GM11168 (cell line): ENCODE measurements at regions not wholly inside any gene's neighbourhood (a gene's known extent, or its start where the extent isn't known, plus 50 kb on each side); places are given as distances from the start of the nearest gene placed in this dataset.

Source experiments
- in situ Hi-C: fragments of 300-500 bp; cut with MboI; formaldehyde crosslinking; loops from one replicate; pipeline ENCODE4 v1.12.0; 2022; ENCODE audit warnings: low sequenced_read_pairs; ENCODE audit not compliant: unreplicated experiment

DNA sequence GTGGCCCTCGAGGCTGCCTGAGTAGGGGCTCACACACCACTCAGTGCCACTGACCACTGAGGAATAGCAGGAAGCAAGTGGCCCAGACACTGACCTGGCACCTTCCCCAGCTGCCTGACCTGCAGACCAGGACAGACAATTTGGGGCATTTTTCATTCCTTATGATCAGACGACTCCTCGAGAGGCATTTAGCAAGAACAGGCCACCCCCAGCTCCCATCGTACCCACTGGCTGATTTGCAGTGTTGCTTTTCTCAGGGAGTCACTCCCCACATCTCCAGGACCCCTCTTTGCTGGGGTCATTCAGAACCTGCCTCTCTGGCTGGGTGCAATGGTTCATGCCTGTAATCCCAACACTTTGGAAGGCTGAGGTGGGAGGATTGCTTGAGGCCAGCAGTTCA lies 185.7 kb downstream of the HAUS1 start:
- in situ Hi-C loops: loop anchor here (25.0 kb wide), 2 partner anchors 197 to 372 kb away; partner anchors contain the start of gene LOXHD1

DNA sequence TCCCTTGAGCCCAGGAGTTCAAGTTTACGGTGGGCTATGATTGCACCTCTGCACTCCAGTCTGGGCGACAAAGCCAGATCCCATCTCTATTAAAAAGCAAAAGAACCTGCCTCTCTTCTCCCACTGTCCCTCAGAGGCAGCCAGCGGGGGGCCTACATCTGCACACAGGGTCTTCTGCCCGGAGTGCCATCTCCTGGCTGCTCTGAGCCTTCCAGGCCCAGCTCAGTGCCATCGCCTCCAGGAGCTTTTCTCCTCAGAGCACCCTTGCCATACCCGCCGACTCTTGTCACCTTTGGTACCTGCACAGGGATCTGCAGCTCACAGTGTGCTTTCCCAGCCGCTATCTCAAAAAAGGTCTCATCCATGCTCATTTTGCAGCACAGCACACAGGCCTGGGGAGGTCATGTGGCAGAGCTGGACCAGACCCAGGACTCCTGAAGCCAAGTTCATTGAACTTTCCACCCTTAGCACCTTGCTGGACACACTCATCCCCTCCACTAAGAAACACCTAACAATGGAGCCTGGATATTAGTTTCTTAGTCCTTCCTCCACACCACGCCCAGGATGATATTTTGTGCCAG lies 186.3 kb downstream of the HAUS1 start:
- in situ Hi-C loops: loop anchor here (25.0 kb wide), 2 partner anchors 197 to 372 kb away; partner anchors contain the start of gene LOXHD1

DNA sequence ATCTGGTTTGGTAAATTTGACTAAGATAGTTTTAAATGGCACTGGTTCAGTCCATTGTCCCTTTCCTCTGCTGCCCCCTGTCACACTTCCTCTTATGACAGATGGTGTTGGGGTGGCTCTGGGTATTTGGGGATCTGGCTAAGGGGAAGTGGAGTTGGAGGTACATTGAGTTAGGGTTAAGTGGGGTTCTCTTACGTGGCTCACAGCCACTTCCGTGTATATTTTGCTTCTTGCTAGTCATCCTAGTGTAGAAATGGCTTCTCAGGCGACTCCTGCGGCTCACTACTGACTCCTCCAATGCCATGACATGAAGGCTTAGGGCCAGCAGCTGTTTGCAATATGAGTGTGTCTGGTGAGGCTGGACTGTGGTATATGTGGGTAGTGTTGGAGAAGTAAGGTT lies 187.0 kb downstream of the HAUS1 start:
- in situ Hi-C loops: loop anchor here (25.0 kb wide), 2 partner anchors 196 to 371 kb away; partner anchors contain the start of gene LOXHD1

DNA sequence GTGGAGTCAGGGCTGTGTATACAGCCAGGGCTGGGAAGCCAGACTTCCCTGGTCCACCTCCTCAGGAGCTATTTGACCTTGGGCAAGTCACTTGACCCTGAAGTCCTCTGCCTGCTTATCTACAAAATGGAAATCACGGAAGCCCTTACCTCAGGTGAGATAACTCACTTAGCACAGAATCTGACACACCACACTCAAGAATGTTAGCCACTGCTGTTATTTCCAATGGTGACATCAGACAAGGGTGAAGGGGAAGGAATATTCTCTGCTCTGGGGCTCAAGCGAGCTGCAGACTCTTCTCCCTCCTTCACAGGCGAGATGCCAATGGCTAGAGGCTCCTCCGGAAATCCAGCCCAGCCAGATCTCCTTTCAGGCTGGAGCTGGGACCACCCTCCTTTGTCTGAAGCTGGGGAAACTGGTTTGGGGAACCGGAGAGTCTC lies 189.6 kb downstream of the HAUS1 start:
- in situ Hi-C loops: loop anchor here (25.0 kb wide), 2 partner anchors 194 to 369 kb away; partner anchors contain the start of gene LOXHD1

DNA sequence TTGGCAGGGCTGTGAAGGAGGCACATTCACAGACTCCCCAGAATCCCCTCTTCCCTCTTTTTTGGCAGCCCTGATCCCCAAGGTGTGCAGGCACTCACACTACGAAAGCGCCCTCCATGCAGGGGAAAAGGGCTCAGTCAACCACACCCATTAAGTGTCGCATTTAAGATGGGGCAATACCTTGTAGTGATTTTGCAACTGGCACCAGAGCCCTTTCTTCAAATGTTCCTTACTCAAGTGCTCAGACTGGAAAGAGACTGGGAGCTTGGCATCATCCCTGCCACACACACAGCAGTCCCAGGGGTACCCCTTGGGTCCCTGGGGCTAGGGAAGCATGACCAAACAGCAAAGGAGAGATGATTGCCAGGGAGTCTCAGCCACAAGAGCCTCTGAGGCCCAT lies 190.1 kb downstream of the HAUS1 start:
- in situ Hi-C loops: loop anchor here (25.0 kb wide), 2 partner anchors 193 to 368 kb away; partner anchors contain the start of gene LOXHD1

DNA sequence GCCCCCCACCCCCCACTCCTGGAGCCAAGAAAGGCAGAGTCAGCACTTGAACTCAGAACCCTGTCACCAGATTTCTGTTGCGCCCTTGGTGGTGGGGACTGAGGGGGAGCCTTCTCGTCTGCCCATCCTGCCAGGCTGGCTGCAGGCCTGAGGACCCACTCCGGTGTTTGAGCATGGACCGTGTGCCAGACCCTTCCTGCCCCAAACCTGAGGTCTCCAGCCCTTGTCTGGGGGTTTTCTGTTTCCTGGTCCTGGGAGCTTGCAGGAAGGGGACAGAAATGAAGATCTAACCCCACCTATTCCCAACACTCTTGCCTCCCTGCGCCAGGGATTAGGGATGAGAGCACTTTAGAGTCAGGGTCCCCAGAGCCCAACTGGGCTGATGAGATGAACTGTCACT lies 190.6 kb downstream of the HAUS1 start:
- in situ Hi-C loops: loop anchor here (25.0 kb wide), 2 partner anchors 193 to 368 kb away; partner anchors contain the start of gene LOXHD1

DNA sequence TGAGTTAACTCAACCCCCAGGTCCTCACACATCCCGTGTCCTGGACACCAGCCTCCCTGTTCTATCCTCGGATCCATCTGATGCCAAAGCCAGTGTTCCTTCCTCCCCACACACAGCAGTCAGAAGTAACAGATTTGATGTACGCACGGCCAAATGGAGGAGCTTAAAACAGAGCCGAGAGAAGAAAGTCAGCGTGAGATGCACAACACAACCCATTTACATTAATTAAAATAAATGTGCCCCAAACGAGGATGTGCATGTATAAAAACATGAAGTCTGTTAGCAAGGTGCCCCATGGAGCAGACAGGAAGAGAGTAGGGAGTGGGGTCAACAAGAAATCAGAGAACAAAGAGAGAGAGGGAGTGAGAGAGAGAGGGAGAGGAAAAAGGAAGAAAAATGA lies 191.2 kb downstream of the HAUS1 start:
- in situ Hi-C loops: loop anchor here (25.0 kb wide), 2 partner anchors 192 to 367 kb away; partner anchors contain the start of gene LOXHD1

DNA sequence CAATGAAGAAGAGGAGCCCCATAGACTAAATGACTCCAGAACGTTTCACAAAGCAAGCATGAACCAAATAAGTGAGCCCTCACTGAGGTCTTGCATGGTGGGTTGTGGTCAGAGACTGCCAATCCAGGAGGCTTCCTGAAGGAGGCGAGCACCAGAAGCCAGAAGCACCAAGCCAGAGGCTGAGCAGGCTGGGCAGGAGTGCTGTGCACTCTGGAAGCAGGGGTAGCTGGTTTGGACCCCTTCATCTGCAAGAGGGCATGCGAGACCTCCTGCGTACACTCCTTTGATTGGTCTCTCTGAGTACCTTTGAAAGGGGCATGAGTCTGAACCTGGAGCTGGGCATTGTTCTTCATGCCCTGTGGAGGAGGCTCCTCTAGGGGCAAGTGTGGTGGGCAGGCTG lies 192.5 kb downstream of the HAUS1 start:
- in situ Hi-C loops: loop anchor here (25.0 kb wide), 2 partner anchors 191 to 366 kb away; partner anchors contain the start of gene LOXHD1

DNA sequence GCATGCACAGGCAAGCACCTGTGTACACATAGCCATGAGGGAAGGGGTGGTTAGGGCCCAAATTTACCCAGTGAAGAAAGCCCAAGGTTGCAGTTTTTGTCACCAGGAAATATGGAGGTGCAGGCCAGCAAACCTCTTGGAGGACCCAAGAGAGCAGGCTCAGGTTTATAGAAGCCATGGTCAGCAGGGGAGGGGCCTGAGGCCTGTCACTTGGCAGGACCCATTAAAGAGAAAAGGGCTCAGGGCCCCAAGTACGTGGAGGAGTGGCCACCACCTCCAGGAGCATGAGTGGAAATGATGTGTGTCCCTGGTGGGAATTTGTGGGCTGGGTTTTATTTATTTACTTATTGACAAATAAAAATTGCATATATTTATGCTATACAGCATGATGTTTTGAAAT lies 192.9 kb downstream of the HAUS1 start:
- in situ Hi-C loops: loop anchor here (25.0 kb wide), 2 partner anchors 190 to 365 kb away; partner anchors contain the start of gene LOXHD1

DNA sequence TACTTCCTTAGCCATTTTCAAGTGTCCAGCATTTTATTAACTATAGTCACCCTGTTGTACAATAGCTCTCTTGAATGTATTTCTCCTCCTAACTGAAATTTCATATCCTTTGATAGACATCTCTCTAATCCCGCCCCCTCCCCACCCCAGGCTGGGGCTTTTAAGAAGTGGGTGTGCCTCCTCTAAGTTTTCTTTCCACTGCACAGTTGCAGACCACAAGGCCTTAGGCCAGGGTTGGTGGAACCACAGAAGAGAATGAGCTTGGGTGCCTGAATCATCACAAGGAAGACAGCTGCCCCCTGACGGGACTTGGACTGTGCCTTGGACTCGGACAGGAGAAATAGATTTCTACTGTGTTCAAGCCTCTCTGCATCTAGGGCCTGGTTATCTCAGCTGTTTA lies 193.4 kb downstream of the HAUS1 start:
- in situ Hi-C loops: loop anchor here (25.0 kb wide), 2 partner anchors 190 to 365 kb away; partner anchors contain the start of gene LOXHD1

DNA sequence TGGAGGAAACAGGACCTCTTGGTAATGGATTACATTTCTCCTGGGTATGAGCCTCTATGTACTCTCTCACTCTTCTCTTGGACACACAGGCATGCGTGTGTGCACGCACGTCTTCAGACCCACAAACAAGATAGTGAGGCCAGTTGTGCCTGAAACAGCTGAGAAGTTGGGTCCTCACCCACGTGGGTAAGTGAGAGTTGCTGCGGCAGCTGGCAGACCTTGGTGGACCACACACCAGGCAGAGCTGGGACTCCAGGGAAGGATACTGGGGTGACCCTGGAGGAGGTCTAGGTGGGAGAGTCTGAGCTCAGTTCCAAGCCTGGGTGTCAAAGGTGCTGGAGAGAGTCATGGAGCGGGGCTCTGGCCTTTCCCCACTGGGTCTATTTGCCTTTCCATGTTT lies 194.3 kb downstream of the HAUS1 start:
- in situ Hi-C loops: loop anchor here (25.0 kb wide), 2 partner anchors 189 to 364 kb away; partner anchors contain the start of gene LOXHD1

DNA sequence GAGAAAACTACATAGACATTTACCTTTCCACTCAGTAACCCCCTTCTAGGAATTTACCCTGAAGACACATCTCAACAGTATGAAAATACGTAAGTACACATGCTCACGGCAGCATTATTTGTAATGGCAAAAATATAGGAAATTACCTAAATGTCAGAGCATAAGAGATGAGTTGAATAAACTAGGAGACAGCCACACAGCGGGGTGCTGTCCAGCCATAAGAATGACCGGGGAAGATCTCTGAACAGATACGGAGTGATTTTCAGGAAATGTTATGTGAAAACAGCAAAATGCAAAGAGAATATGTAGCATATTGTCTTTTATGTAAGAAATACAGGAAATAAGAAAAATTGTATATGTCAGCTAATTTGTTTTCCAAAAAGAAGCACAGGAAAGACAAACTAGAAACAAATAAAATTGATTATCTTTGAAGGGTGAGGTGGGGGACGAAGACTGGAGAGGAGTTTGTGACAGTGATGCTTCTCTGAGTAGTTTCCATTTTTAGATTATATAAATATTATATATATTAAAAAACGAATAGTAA lies 195.4 kb downstream of the HAUS1 start:
- in situ Hi-C loops: loop anchor here (25.0 kb wide), 2 partner anchors 188 to 363 kb away; partner anchors contain the start of gene LOXHD1

DNA sequence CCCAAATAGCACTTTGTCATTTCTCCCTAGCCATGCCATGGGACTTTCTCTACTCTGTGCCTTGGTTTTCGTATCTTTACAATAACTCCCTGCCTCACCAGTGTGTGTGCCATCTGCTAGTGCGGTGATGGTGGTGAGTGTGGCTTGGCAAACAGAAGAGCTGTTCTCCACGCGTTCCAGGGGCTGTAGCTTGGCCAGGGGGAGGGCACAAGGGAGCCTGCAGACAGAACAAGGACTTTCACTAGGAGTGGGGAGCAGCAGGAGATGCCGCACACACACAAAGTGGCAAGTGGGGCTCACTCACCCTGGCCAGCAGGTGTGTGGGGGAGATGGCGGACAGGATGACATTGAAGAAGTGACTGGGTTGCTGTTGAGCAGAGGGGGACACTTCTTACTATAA lies 196.9 kb downstream of the HAUS1 start:
- in situ Hi-C loops: no loop called here

DNA sequence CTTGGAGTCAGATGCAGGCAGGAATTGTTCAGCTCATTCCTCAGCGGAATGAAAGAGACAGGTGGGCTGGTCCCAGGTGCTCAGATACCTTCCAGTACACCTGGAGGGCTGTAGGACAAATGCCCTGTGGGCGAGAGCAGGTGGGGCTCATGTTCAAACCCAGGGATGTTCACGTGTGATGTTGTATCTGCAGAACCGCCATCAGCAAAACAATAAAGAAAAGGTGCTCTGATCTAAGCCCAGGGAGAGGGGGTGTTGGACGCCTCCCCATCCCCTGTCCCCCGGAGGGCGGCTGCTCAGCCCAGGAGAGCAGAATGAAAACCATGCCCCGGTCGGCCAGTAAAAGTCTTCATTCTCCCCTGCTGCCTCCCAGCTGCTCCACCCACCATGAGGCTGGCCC lies 197.4 kb downstream of the HAUS1 start:
- in situ Hi-C loops: no loop called here

DNA sequence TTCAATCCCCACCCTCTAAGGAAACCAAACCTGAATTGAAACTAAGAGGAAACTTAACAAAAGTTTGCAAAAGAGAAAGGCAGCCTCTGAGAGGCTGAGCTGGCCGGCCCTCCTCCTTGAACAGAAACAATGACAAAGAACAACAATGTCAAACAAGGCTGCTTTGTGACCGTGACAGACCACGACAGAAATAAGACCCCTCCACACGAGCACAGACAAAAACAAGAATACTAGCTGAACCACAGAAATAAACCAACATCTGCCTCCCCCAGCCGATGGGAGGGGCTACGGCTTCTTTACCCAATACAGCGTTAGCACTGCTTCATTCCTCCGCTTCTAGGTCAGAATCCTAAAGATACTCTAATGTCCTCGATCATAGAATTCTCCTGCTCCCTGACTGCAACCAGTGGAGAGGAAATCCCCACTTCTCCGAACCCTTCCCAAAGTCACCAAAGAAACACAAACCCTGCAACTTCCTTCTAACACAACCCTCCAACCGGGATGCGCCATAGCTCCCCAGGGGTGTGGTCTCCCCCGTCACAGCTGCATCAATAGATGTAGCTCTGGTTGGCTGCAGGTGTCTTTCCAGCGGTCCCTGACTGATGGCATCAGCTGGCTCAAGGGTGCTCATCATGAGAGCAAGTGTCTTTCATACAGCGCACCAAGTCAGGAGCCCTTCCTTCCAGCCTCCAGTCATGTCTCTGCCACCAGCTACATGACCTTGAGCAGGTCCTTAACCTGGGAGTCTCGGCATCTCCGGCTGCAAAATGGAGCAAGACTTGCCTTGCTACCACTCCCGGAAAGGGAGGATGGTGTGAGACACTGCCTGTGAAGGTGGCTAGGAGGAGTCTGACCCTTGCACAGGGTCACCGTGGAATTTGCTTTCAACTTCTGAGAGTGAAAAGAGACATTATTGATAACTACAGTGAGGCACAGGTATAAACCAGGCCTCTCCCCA lies 198.6 kb downstream of the HAUS1 start:
- in situ Hi-C loops: no loop called here

DNA sequence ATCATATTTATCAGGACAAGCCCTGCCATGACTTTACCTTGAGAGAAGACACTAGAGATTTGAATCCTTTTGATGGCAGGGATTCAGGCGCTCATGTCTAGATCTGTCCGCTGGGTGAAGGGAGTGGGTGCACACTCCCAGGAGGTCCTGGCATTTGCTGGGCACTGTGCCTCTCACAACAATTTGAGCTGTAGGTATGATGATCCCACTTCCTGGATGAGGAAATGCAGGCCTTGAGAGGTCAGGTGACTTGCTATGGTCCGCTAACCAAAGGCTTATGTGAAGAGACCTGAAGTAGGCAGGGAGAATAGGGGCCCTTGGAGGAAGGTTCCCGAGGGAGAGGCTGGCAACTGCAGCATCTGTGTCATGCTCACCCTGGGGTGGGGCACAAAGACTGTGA lies 206.1 kb downstream of the HAUS1 start:
- in situ Hi-C loops: no loop called here

DNA sequence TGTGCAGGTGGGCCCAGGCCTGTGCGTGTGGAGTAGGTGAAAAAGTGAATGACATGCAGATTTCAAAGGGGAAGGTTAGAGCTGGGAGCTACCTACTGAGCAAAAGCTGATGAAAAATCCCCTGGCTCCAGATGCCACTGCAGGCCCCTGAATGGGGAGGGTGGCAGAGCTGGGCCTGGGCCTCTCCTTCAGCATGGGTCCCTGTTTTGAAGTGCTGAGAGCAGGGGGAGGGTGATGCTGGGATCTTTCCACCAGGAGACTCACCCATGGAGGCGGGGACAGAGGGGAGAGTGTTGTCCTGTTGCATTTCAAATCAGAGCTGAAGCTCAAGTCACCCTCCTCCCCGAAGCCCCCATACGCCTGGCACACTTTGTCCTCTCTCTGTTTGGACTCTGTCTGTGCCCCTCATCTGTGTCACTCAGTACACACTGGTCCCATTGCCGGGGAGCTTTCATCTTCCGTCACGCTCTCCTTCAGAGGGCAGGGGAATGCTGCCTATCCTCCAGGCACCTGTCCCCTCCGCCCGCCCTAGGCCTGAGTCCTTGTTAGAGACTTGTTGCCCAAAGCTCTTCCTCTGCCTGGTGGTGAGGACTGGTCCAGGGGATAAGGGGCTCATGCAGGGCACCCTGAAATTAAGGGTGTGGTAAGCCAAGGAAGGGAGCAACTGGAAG lies 206.6 kb downstream of the HAUS1 start:
- in situ Hi-C loops: no loop called here

DNA sequence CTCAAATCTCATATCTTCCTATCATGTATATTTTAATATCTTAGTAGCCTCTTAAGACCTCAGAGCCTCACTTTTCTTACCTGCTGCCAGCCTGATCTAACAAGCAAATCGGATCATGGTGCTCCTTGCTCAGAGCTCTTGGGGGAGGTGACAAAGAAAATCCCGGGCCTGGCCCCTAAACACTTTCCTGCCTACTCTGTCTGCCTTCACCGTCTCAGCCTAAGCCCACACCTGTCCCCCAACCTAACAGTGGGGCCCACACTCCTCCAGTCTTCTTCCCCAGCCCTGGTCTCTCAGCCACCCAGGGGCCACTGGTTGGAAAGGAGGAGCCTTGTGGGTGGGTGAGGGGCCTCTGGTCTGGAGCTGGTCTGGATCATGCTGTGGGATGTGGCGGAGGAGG lies 207.3 kb downstream of the HAUS1 start:
- in situ Hi-C loops: no loop called here

DNA sequence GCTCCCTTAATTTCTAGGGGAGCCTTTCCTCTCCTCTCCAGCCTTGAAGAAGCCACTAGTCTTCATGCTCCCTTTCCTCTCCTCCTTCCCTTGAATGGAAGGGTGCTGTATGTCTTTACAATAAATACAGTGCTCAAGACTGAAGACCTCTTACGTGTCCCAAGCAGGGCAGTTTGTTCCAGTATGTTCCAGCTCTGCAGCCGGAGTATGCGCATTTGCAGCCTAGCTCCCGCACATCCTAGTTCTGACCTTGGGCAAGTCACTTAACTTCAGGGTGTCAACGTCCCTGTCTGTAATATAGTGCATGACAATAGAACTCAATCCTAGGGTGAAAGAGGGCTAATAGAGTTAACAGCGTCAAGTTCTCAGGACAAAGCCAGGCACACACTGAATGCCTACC lies 208.0 kb downstream of the HAUS1 start:
- in situ Hi-C loops: no loop called here

DNA sequence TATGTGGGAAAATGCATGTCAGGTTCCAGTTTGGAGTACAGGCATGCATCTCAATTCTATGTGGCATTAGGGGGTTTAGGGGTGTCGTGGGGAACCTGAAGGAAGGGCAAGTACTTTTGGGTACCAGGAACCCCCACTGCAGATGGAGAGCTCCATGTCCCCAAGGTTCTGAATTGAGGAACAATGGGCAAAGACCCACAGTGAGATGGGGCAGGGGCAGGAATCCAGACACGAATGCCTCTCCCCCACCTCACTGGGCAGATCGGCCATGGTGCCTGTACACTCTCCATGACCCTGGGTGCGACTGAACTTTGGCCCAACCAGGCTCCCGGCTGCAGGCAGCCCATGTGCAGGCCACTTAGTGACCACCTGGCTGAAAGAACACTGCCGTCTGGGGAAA lies 209.3 kb downstream of the HAUS1 start:
- in situ Hi-C loops: no loop called here
